ENCODE measurements at regions not wholly inside any gene's neighbourhood (a gene's known extent, or its start where the extent isn't known, plus 50 kb on each side); places are given as distances from the start of the nearest gene placed in this dataset.

- TF ChIP-seq POLR2A (IDR thresholded peaks at IDR 0.05; ENCODE audit: low read depth, low read length) (no peak), POLR2AphosphoS5 (IDR thresholded peaks at IDR 0.05; ENCODE audit: low read depth, low read length) (no peak)
Measured at GRCh38 chr1:104019675-104020049, 270.0 kb downstream of the AMY1C start.
